GM23248 (cell line): ENCODE measurements at regions not wholly inside any gene's neighbourhood (a gene's known extent, or its start where the extent isn't known, plus 50 kb on each side); places are given as distances from the start of the nearest gene placed in this dataset.

Source experiments
- EZH2 ChIP-seq: fragments of 200-600 bp; sonication (generic); IDR thresholded peaks from 2 replicates; pipeline ENCODE4 v1.6.1; 2018; ENCODE audit warnings: antibody characterized with exemption, mild to moderate bottlenecking; ENCODE audit not compliant: insufficient read depth, poor library complexity, severe bottlenecking
- EZH2phosphoT487 ChIP-seq: fragments of 200-600 bp; sonication (generic); IDR thresholded peaks from 2 replicates; pipeline ENCODE4 v1.6.1; 2018; ENCODE audit warnings: antibody characterized with exemption, moderate library complexity, mild to moderate bottlenecking, low read depth; ENCODE audit not compliant: insufficient read depth

DNA sequence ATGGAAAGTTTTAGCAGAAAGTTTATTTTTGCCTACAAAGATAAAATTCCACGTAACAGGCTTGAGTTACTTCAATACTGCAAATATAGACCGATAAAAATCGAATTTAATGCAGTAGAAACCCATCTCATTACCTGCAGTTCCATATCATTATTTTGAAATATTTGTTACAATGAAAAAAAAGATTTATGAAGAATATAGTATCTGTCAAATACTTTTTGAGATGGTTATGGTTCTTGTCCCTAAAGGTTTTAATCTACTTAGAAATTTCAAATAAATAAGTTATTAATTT, 273.5 kb downstream of the ADAMTS20 start:
- TF ChIP-seq EZH2 (no peak), EZH2phosphoT487 (no peak)
